ENCODE measurements at regions not wholly inside any gene's neighbourhood (a gene's known extent, or its start where the extent isn't known, plus 50 kb on each side); places are given as distances from the start of the nearest gene placed in this dataset.

GRCh38 chr22:49334449-49334789, 493.3 kb downstream of the BRD1 start:
- no peak for DNase-seq

DNA sequence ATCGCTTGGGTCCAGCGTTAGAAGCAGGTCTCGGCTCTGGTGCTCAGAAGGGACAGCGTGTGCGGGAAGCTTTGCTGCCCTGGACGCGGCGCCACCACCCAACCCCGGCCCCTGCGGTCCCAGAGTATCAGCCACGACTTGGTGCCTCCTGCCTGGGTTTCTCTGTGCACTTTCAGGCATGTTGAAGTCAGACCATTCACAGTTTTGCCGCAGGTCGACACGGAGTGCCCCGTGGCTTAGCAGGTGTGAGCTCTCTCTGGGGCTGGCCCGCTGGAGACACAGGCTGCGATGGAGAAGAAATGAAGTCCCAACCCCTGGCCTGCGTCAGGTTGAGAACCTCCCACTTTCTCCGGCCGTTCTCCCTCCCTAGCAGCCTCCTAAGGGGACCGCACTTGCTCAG, 494.5 kb downstream of the BRD1 start:
- no peak for DNase-seq

- no peak for DNase-seq
Measured at GRCh38 chr22:49332691-49333090, 495.0 kb downstream of the BRD1 start.

GRCh38 chr22:49331878-49332277, 495.8 kb downstream of the BRD1 start:
- DNase-seq = no peak

- DNase-seq = no peak
Measured at GRCh38 chr22:49331223-49331815, 496.4 kb downstream of the BRD1 start.

- DNase-seq = no peak
Measured at GRCh38 chr22:49330421-49331222, 497.1 kb downstream of the BRD1 start.

DNA sequence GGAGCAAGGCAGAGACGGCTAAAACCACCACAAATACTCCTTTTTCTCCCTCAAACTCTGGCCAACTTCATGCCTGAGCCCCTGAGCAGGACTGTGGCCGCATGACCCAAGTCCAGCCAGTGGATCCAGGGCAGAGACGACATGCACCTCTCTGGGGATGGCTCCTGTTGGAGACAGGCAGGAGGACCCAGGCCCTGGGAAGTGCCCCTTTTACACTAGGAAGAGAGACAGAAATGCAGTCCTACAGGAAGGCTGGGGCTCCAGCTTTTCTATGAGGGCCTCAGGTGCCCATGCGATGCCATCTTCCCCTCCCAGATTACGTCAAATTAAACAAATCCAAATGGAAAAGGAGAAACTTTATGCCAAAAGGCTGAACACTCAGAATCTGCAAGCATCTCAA, 498.0 kb downstream of the BRD1 start:
- no peak for DNase-seq

- DNase-seq = no peak
Measured at GRCh38 chr22:49328630-49329405, 498.9 kb downstream of the BRD1 start.

DNA sequence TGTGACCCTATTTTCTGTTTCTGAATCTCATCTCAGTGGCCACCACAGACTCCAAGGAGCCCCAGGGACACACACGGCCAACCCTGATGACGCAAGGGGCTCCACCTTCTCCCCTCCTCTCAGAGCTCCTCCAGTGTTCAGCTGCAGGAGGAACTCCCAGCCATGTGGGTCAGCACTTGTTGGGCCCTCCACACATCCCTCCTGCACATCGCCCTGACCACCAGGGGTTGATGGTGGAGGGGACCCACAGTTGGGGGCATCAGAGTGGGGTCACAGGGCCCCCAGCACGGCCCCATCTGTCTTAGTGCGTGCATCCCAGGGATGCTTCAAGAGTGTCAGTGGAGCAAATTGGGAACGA, 499.6 kb downstream of the BRD1 start:
- DNase-seq = no peak

DNA sequence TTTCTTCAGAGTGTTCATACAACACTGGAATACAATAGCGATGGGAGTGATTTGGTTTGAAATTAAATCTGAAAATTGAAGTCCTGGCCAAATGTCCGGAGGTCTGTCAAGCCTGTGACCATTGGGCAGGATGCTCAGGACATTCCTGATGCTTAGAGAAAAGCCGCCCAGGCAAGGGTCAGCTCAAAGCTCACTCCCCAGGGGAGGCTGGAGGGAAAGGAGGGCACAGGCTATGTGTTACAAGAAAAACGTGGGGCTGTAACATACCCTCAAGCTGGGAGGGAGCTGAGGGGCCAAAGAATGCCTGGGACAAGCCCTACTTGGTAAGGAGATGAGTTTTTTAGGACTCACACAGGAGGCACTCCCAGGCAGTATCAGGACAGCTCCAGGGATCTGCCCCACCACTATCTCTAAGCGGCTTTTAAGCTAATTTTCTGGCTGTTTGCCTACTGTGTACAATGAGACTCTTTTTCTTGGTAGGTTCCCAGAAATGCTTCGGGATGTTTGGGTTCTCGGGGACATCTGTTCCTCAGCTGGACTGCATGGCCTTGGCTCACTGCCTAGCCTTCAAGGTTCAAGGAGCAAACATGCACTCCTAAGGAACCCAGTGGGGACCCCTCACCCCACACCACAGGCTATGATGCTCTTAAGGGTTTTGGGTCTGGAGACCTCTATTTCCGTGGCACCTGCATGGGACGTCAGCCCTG, 500.1 kb downstream of the BRD1 start:
- no peak for DNase-seq

DNA sequence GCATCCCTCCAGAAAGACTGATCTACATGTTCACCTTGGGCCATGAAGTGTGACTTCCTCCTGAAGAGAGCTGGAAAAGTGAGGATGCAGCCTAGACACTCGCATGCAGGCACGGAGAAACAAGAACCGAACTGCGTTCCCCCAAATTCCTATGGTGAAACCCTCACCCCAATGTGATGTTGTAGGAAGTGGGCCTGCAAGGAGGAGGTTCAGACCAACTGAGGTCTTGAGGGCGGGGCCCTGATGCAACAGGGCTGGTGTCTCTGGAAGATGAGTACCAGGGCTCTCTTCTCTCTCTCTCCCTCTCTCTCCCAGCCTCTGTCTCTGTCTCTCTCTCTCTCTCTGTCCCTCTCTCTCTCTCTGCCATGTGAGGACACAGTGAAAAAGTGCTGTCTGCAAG, 501.1 kb downstream of the BRD1 start:
- DNase-seq = no peak

DNA sequence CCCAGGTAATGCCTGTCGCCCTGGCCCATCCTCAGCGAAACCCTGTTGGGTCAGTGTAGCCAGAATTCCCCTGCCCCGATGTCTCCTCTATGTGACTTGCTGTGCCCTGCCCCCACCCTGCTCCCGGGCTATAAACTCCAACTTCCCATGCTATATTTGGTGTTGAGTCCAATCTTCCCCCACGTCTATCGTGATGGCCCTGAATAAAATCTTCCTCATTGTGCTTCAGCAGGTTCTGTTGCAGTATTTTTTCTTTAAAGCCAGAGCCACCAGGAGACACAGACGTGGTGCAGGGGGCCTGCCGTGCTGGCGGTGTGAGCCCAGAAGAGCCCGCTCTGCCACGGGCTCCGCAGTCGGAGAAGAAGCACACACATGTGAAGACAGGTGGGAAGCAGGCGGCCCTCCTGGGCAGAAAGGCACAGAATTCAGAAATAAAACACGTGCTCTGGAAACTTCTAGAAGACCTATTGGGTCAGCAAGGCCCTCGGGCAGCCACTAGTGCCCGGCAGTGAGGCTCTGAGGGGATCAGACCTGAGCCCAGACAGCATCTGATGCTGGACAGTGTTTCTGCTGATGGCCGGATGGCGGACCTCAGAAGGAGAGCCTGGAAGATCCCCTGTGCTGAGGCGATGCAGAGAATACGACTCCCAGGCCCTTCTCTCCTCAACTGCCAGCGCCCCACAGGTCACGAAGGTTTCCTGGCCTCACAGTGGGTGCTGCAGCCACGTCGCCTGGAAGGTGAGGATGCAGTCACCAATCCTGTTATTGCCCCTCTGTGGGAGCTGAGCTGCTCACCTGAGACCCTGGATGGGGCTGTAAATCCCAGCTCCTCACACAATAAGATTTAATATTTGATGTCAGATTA, 501.9 kb downstream of the BRD1 start:
- DNase-seq = no peak

DNA sequence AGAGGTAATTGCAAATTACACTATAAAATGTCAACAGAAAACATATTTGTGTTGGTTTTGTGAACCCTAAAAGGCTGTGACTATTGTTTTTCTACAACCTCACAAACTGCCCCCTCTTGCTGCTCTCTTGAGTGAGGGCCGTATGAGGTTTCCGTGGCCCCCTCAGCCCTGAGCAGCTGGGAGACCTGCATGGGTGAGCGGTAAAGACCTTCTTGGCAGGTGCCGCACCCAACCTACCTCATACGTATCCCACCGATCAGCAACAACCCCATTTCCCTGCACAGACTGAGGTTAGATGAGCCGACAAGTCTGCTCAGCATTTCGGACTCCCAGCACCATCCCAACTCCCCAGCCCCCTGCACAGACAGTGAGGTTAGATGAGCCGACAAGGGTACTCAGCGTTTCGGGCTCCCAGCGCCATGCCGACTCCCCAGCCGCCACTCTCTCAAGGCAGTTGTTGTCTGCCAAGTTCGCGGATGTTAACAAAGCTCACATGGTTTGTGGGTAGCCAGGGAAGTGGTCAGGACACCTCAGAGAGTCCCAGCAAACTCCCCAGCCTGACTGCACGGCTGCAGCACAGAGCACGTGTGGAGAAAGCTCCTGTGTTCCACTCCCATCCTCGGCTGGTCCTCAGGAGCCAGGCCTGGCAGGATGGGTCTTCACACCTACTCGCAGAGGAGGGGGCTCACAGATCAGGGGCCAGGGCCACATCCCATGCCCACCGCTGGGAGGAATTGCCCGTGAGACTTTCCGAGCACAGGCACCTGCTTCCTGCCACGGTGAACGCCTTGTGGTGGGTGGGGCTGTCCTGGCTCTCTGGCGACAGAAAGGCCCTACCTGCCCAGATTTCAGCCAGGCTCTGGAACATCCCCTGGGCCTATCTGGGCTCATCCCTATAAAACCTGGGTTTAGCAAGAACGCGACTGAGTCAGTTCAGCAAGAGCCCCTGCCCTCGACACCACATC, 502.9 kb downstream of the BRD1 start:
- DNase-seq = no peak

GRCh38 chr22:49323751-49324415, 503.8 kb downstream of the BRD1 start:
- no peak for DNase-seq

DNA sequence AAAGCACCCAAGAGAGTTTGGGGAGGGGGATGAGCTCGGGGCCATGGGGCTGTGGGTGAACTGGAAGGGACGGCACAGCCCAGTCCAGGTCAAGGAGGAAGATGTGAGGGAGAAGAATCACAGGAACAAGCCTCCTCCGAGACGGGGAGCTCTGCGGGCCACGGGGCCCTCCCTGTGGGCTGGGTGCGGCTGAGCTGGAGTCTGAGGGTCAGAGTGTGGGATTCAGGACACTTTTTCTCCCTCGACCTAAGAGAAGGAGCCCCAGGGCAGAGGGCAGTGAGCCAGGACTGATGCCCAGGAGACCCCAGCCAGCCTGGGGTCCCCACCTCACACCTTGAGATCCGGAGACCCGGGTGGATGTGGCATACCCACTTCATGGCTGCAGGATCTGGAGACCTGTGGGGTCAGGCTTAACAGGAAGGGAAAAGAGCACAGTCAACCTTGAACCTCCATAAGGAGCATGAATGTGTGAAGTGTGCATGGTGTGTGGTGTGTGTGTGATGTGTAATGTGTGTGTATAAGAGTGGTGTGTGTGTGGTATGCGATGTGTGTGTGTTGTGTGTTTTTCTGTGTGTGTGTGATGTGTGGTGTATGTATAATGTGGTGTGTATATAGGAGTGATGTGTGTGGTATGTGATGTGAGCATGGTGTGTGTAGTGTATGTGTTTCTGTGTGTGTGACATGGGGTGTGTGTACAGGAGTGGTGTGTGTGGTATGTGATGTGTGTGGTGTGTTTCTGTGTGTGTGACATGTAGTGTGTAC, 504.6 kb downstream of the BRD1 start:
- DNase-seq = no peak

- DNase-seq = no peak
Measured at GRCh38 chr22:49322231-49322630, 505.4 kb downstream of the BRD1 start.

- no peak for DNase-seq
Measured at GRCh38 chr22:49321477-49322055, 506.1 kb downstream of the BRD1 start.

GRCh38 chr22:49320714-49321476, 506.8 kb downstream of the BRD1 start:
- no peak for DNase-seq

- DNase-seq = no peak
Measured at GRCh38 chr22:49317369-49317768, 510.3 kb downstream of the BRD1 start.
